SK-N-SH (cell line): ENCODE measurements at regions not wholly inside any gene's neighbourhood (a gene's known extent, or its start where the extent isn't known, plus 50 kb on each side); places are given as distances from the start of the nearest gene placed in this dataset.

ENCODE experiments used
- CTCF ChIA-PET: fragments of 300-600, 350-600 bp; formaldehyde crosslinking; extraction: SDS; loops from one replicate; lab custom pipeline; 2021; lab: Yijun Ruan, JAX
- POLR2A ChIA-PET: fragments of 350-600 bp; sonication (Branson Sonifier 250); formaldehyde crosslinking; extraction: SDS; loops from one replicate; lab custom pipeline; 2020; ENCODE audit warnings: antibody characterized with exemption, inconsistent platforms; lab: Yijun Ruan, JAX
- DNase-seq: peaks from one replicate; pipeline ENCODE4 v3.0.0; 2012
- H2AFZ ChIP-seq: fragments of 200-600 bp; sonication (generic); 2 replicates; pipeline ENCODE4 v1.8.1; 2016; ENCODE audit warnings: antibody characterized with exemption, mild to moderate bottlenecking, low read depth
- H3F3A ChIP-seq: fragments of 200-600 bp; sonication (generic); replicated peaks from 2 replicates; pipeline ENCODE3; 2016; ENCODE audit warnings: antibody characterized with exemption, mild to moderate bottlenecking; ENCODE audit not compliant: insufficient read depth
- H3K27ac ChIP-seq, 2 experiments: fragments of 200-500 bp in 1 of 2; fragments of 200-600 bp in 1 of 2; sonication (Bioruptor generic) in 1 of 2; sonication (generic), shearing (Covaris generic) in 1 of 2; 2 replicates each; pipeline versions ENCODE4 v1.5.1 to v1.6.1; 2014 to 2016; ENCODE audit warnings: low read depth in 2 of 2, inconsistent platforms in 1 of 2, low read length in 1 of 2, mild to moderate bottlenecking in 1 of 2, mixed read lengths in 1 of 2
- H3K27me3 ChIP-seq: fragments of 200-600 bp; sonication (generic), shearing (Covaris generic); 2 replicates; pipeline ENCODE4 v1.6.1; 2016; ENCODE audit warnings: mixed run types; ENCODE audit not compliant: insufficient read depth
- H3K36me3 ChIP-seq, 2 experiments: fragments of 200-500 bp in 1 of 2; fragments of 200-600 bp in 1 of 2; sonication (Bioruptor generic) in 1 of 2; sonication (generic) in 1 of 2; replicated peaks in 1 of 2; 2 replicates each; pipeline versions ENCODE3 to v1.5.1; 2014 to 2016; ENCODE audit warnings: low read length in 1 of 2, mild to moderate bottlenecking in 1 of 2; ENCODE audit not compliant: insufficient read depth in 2 of 2, control insufficient read depth in 1 of 2
- H3K4me1 ChIP-seq, 2 experiments: fragments of 200-500 bp in 1 of 2; fragments of 200-600 bp in 1 of 2; sonication (Bioruptor generic) in 1 of 2; sonication (generic), shearing (Covaris generic) in 1 of 2; 2 replicates each; pipeline versions ENCODE4 v1.5.1 to v1.6.1; 2014 to 2016; ENCODE audit warnings: low read depth in 1 of 2, low read length in 1 of 2, mixed run types in 1 of 2; ENCODE audit not compliant: insufficient read depth in 2 of 2, control insufficient read depth in 1 of 2
- H3K4me2 ChIP-seq: fragments of 200-600 bp; sonication (generic), shearing (Covaris generic); 2 replicates; pipeline ENCODE4 v1.6.1; 2017; ENCODE audit warnings: mixed run types
- H3K4me3 ChIP-seq, 2 experiments: fragments of 200-500 bp in 1 of 2; fragments of 200-600 bp in 1 of 2; sonication (Bioruptor generic) in 1 of 2; sonication (generic), shearing (Covaris generic) in 1 of 2; 2 replicates each; pipeline versions ENCODE4 v1.5.1 to v1.8.1; 2014 to 2016; ENCODE audit warnings: low read depth in 2 of 2, inconsistent platforms in 1 of 2, low read length in 1 of 2, mild to moderate bottlenecking in 1 of 2, mixed read lengths in 1 of 2, moderate library complexity in 1 of 2
- H3K79me2 ChIP-seq: fragments of 200-600 bp; sonication (generic); 2 replicates; pipeline ENCODE4 v1.8.1; 2017; ENCODE audit warnings: mild to moderate bottlenecking; ENCODE audit not compliant: insufficient read depth
- H3K9ac ChIP-seq: fragments of 200-600 bp; sonication (generic); 2 replicates; pipeline ENCODE4 v1.6.1; 2017; ENCODE audit warnings: mixed run types
- H3K9me2 ChIP-seq: fragments of 200-600 bp; sonication (generic); 2 replicates; pipeline ENCODE4 v1.6.1; 2017; ENCODE audit warnings: mixed run types
- H3K9me3 ChIP-seq: fragments of 200-600 bp; sonication (generic); 2 replicates; pipeline ENCODE4 v1.6.1; 2017; ENCODE audit warnings: mixed run types, mild to moderate bottlenecking, moderate library complexity
- H4K20me1 ChIP-seq: fragments of 200-600 bp; sonication (generic); 2 replicates; pipeline ENCODE4 v1.6.1; 2017; ENCODE audit warnings: mild to moderate bottlenecking, mixed run types; ENCODE audit not compliant: insufficient read depth
- CHD2 ChIP-seq: fragments of 150-350 bp; IDR thresholded peaks from 2 replicates; pipeline ENCODE4 v1.6.1; 2018; ENCODE audit warnings: low read length; ENCODE audit not compliant: partially characterized antibody
- ELF1 ChIP-seq: IDR thresholded peaks from 2 replicates; pipeline ENCODE4 v1.4.0; 2012
- FOXJ3 ChIP-seq: sonication (generic); formaldehyde crosslinking; IDR thresholded peaks from 2 replicates; pipeline ENCODE4 v1.5.1; 2020; ENCODE audit warnings: mild to moderate bottlenecking, missing genetic modification reagents
- FOXM1 ChIP-seq: IDR thresholded peaks from 2 replicates; pipeline ENCODE4 v1.4.0; 2012; ENCODE audit warnings: low read depth, mild to moderate bottlenecking
- GATA2 ChIP-seq: sonication (generic); formaldehyde crosslinking; IDR thresholded peaks from 2 replicates; pipeline ENCODE4 v1.5.0; 2020; ENCODE audit warnings: mild to moderate bottlenecking, missing genetic modification reagents
- NFIC ChIP-seq: IDR thresholded peaks from 2 replicates; pipeline ENCODE4 v1.4.0; 2012; ENCODE audit warnings: borderline replicate concordance
- NRF1 ChIP-seq: IDR thresholded peaks from 2 replicates; pipeline ENCODE4 v1.6.1; 2012; ENCODE audit warnings: low read depth, mild to moderate bottlenecking, low read length
- RCOR1 ChIP-seq: fragments of 150-350 bp; IDR thresholded peaks from 2 replicates; pipeline ENCODE4 v1.6.1; 2017; ENCODE audit warnings: antibody characterized with exemption, low read length
- RFX5 ChIP-seq: IDR thresholded peaks from 2 replicates; pipeline ENCODE4 v1.6.1; 2012; ENCODE audit warnings: mild to moderate bottlenecking, improper control_type of control experiment, low read length
- SIN3A ChIP-seq: IDR thresholded peaks from 2 replicates; pipeline ENCODE4 v1.6.1; 2012; ENCODE audit warnings: low read depth, mild to moderate bottlenecking, low read length, moderate library complexity, borderline replicate concordance
- SMC3 ChIP-seq: IDR thresholded peaks from 2 replicates; pipeline ENCODE4 v1.6.1; 2012; ENCODE audit warnings: low read depth, low read length, improper control_type of control experiment
- TCF12 ChIP-seq: IDR thresholded peaks from 2 replicates; pipeline ENCODE4 v1.4.0; 2012
- TEAD4 ChIP-seq: IDR thresholded peaks from 2 replicates; pipeline ENCODE4 v1.4.0; 2012; ENCODE audit warnings: mild to moderate bottlenecking, borderline replicate concordance; ENCODE audit not compliant: insufficient read depth
- YY1 ChIP-seq: IDR thresholded peaks from 2 replicates; pipeline ENCODE4 v1.4.0; 2012; ENCODE audit warnings: low read depth, mild to moderate bottlenecking
- WGBS: methylation state at CpG from one replicate; pipeline ENCODE4 v1.1.6; 2017; ENCODE audit warnings: low lambda C conversion rate; 5-methylcytosine and 5-hydroxymethylcytosine counted together
- TF ChIP-seq, protein P1 (sequence below): IDR thresholded peaks from 2 replicates; pipeline ENCODE4 v1.6.1; 2012; ENCODE audit warnings: mild to moderate bottlenecking, low read depth, low read length, moderate library complexity
- TF ChIP-seq, protein P2 (sequence below): IDR thresholded peaks from 2 replicates; pipeline ENCODE4 v1.4.0; 2012; ENCODE audit warnings: low read depth, borderline replicate concordance
- TF ChIP-seq, protein P3 (sequence below): fragments of 150-350 bp; IDR thresholded peaks from 2 replicates; pipeline ENCODE4 v1.6.1; 2017; ENCODE audit warnings: antibody characterized with exemption, low read length, low read depth, borderline replicate concordance
- TF ChIP-seq, protein P4 (sequence below): IDR thresholded peaks from 2 replicates; pipeline ENCODE4 v1.4.0; 2012; ENCODE audit warnings: low read depth

DNA sequence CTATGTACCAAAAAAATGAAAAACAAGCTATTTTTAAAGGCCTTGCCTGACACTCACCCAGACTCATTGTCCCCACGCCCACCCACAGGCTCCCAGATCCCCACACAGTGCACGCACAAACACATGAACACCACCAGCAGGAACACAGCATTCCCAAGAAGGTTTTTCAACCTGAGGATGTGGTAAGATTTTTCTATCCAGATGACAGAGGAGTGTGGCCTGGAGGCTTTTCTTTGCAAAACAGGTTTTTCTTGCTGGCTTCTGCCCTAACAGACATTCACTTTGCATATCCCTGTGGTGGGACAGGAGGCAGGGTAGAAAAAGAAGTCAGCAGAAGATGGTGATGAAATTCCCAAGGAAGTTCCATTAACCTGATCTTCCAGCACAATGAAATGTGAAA, 97.8 kb downstream of the KLF12 start:
- Histone ChIP-seq H3K27ac (no peak overlapping the region), H3K4me3 (no peak overlapping the region), H3K4me1 (peaks cover 0 to 8% of the 10 kb centered on the region in 2 experiments; a peak in 2 of 4 replicates), H4K20me1 (no peaks in the 10 kb centered on the region; the same call in 1 of the 2 replicates), H2AFZ (no peak overlapping the region), H3K27me3 (no peaks in the 10 kb centered on the region), H3F3A (peaks cover 4% of the 10 kb centered on the region), H3K79me2 (peaks cover 26% of the 10 kb centered on the region), H3K9ac (no peak overlapping the region), H3K9me2 (no peaks in the 10 kb centered on the region), H3K36me3 (no peaks in the 10 kb centered on the region), H3K4me2 (no peak overlapping the region), H3K9me3 (no peaks in the 10 kb centered on the region)
- 96% methylated on average over 2 of the region's 2 CpGs for whole genome bisulfite sequencing
- DNase-seq: no peak
- CTCF ChIA-PET: no interaction called here
- TF ChIP-seq CHD2 (no peak), FOXJ3 (CRISPR knock-in tag) (no peak), GATA2 (CRISPR knock-in tag) (no peak), NRF1 (no peak), SIN3A (no peak), FOXM1 (no peak)
- TF ChIP-seq, protein P1, sequence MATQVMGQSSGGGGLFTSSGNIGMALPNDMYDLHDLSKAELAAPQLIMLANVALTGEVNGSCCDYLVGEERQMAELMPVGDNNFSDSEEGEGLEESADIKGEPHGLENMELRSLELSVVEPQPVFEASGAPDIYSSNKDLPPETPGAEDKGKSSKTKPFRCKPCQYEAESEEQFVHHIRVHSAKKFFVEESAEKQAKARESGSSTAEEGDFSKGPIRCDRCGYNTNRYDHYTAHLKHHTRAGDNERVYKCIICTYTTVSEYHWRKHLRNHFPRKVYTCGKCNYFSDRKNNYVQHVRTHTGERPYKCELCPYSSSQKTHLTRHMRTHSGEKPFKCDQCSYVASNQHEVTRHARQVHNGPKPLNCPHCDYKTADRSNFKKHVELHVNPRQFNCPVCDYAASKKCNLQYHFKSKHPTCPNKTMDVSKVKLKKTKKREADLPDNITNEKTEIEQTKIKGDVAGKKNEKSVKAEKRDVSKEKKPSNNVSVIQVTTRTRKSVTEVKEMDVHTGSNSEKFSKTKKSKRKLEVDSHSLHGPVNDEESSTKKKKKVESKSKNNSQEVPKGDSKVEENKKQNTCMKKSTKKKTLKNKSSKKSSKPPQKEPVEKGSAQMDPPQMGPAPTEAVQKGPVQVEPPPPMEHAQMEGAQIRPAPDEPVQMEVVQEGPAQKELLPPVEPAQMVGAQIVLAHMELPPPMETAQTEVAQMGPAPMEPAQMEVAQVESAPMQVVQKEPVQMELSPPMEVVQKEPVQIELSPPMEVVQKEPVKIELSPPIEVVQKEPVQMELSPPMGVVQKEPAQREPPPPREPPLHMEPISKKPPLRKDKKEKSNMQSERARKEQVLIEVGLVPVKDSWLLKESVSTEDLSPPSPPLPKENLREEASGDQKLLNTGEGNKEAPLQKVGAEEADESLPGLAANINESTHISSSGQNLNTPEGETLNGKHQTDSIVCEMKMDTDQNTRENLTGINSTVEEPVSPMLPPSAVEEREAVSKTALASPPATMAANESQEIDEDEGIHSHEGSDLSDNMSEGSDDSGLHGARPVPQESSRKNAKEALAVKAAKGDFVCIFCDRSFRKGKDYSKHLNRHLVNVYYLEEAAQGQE: no peak
- POLR2A ChIA-PET: no interaction called here

DNA sequence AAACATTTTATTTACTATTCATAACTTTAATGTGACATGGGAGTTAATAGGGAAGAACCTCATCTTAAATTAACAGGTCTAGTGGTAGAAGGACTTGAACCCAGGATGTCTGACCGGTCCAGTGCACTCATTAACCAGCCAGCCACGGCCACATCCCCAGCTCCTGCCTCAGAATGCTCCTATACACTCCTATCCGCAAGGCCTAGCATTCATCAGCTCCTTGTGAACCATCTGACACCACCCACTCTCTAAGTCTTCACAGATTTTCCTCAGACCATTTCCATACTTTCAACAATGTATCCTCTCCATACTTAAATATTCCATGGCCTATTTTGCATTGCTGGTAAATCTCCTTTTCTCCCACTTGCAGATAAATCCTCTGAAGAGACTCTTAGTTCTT, 98.3 kb downstream of the KLF12 start:
- H3K27ac ChIP-seq: no peak overlapping the region
- ChIA-PET POLR2A (no interaction called here), CTCF (no interaction called here)
- no peak overlapping the region for H2AFZ ChIP-seq
- H3K9me3 ChIP-seq: no peaks in the 10 kb centered on the region
- H3K4me1 ChIP-seq: peaks cover 0 to 8% of the 10 kb centered on the region in 2 experiments; a peak in 2 of 4 replicates
- DNase-seq: no peak
- no peak overlapping the region for H3K4me2 ChIP-seq
- no peaks in the 10 kb centered on the region; the same call in 1 of the 2 replicates for H4K20me1 ChIP-seq
- TF ChIP-seq SMC3: no peak
- TF ChIP-seq, protein P2, sequence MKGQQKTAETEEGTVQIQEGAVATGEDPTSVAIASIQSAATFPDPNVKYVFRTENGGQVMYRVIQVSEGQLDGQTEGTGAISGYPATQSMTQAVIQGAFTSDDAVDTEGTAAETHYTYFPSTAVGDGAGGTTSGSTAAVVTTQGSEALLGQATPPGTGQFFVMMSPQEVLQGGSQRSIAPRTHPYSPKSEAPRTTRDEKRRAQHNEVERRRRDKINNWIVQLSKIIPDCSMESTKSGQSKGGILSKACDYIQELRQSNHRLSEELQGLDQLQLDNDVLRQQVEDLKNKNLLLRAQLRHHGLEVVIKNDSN: no peak
- TF ChIP-seq TEAD4: no peak
- TF ChIP-seq NRF1: no peak
- TF ChIP-seq, protein P3, sequence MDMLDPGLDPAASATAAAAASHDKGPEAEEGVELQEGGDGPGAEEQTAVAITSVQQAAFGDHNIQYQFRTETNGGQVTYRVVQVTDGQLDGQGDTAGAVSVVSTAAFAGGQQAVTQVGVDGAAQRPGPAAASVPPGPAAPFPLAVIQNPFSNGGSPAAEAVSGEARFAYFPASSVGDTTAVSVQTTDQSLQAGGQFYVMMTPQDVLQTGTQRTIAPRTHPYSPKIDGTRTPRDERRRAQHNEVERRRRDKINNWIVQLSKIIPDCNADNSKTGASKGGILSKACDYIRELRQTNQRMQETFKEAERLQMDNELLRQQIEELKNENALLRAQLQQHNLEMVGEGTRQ: no peak
- no peak for TF ChIP-seq YY1
- TF ChIP-seq ELF1: no peak
- TF ChIP-seq FOXM1: no peak
- TF ChIP-seq TCF12: no peak
- TF ChIP-seq GATA2 (CRISPR knock-in tag): no peak
- no peak for TF ChIP-seq RFX5
- TF ChIP-seq, protein P4, sequence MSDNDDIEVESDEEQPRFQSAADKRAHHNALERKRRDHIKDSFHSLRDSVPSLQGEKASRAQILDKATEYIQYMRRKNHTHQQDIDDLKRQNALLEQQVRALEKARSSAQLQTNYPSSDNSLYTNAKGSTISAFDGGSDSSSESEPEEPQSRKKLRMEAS: no peak
- no peak for TF ChIP-seq NFIC
- TF ChIP-seq RCOR1: no peak
- peaks cover 26% of the 10 kb centered on the region for H3K79me2 ChIP-seq
- no peaks in the 10 kb centered on the region for H3K36me3 ChIP-seq
- WGBS: 87% methylated on average over 3 of the region's 3 CpGs
- no peak overlapping the region for H3K4me3 ChIP-seq
- H3K9ac ChIP-seq: no peak overlapping the region
- H3K27me3 ChIP-seq: no peaks in the 10 kb centered on the region
- no peaks in the 10 kb centered on the region for H3F3A ChIP-seq
- H3K9me2 ChIP-seq: no peaks in the 10 kb centered on the region
